ENCODE measurements at regions not wholly inside any gene's neighbourhood (a gene's known extent, or its start where the extent isn't known, plus 50 kb on each side); places are given as distances from the start of the nearest gene placed in this dataset.

- H3K27me3 ChIP-seq (ENCODE audit: control insufficient read depth in 3 of 3, insufficient read depth in 3 of 3, low read length in 3 of 3) = no peaks in the 10 kb centered on the region
- H3K27ac ChIP-seq (ENCODE audit: low read depth in 1 of 3, low read length in 2 of 3) = no peak overlapping the region
- 84 to 100% methylated on average over 2 of the region's 2 CpGs; no CpG with 5 or more reads in 1 of the 3 donors for WGBS, 3 donors
- DNase-seq (no peak), FAIRE-seq (no peak)
- H3K4me3 ChIP-seq (ENCODE audit: low read depth in 1 of 3, low read length in 3 of 3) = no peak overlapping the region
- no peaks in the 10 kb centered on the region for H3K9me3 ChIP-seq (ENCODE audit: control insufficient read depth in 2 of 2, insufficient read depth in 1 of 2, low read depth in 1 of 2, low read length in 1 of 2)
- no peaks in the 10 kb centered on the region for H3K4me1 ChIP-seq (ENCODE audit: control insufficient read depth in 3 of 3, insufficient read depth in 2 of 3, low read depth in 1 of 3, low read length in 2 of 3)
- H3K36me3 ChIP-seq (ENCODE audit: control insufficient read depth in 3 of 3, insufficient read depth in 2 of 3, low read depth in 1 of 3, low read length in 3 of 3) = no peaks in the 10 kb centered on the region
Measured at GRCh38 chrY:8065220-8065619, 1153.7 kb upstream of the AMELY start.

- Histone ChIP-seq H3K9me3 (ENCODE audit: control insufficient read depth in 2 of 2, insufficient read depth in 1 of 2, low read depth in 1 of 2, low read length in 1 of 2) (no peaks in the 10 kb centered on the region), H3K36me3 (ENCODE audit: control insufficient read depth in 3 of 3, insufficient read depth in 2 of 3, low read depth in 1 of 3, low read length in 3 of 3) (no peaks in the 10 kb centered on the region), H3K4me1 (ENCODE audit: control insufficient read depth in 3 of 3, insufficient read depth in 2 of 3, low read depth in 1 of 3, low read length in 2 of 3) (no peaks in the 10 kb centered on the region), H3K4me3 (ENCODE audit: low read depth in 1 of 3, low read length in 3 of 3) (no peak overlapping the region), H3K27ac (ENCODE audit: low read depth in 1 of 3, low read length in 2 of 3) (no peak overlapping the region), H3K27me3 (ENCODE audit: control insufficient read depth in 3 of 3, insufficient read depth in 3 of 3, low read length in 3 of 3) (no peaks in the 10 kb centered on the region)
- DNase-seq (no peak), FAIRE-seq (no peak)
- WGBS, 3 donors = 74 to 86% methylated on average over 4 of the region's 4 CpGs; no CpG with 5 or more reads in 1 of the 3 donors
Measured at GRCh38 chrY:8064500-8064899, 1152.9 kb upstream of the AMELY start.

GRCh38 chrY:8063973-8064372, 1152.4 kb upstream of the AMELY start:
- Histone ChIP-seq H3K27me3 (ENCODE audit: control insufficient read depth in 3 of 3, insufficient read depth in 3 of 3, low read length in 3 of 3) (no peaks in the 10 kb centered on the region), H3K4me1 (ENCODE audit: control insufficient read depth in 3 of 3, insufficient read depth in 2 of 3, low read depth in 1 of 3, low read length in 2 of 3) (no peaks in the 10 kb centered on the region), H3K36me3 (ENCODE audit: control insufficient read depth in 3 of 3, insufficient read depth in 2 of 3, low read depth in 1 of 3, low read length in 3 of 3) (no peaks in the 10 kb centered on the region), H3K27ac (ENCODE audit: low read depth in 1 of 3, low read length in 2 of 3) (no peak overlapping the region), H3K9me3 (ENCODE audit: control insufficient read depth in 2 of 2, insufficient read depth in 1 of 2, low read depth in 1 of 2, low read length in 1 of 2) (no peaks in the 10 kb centered on the region), H3K4me3 (ENCODE audit: low read depth in 1 of 3, low read length in 3 of 3) (no peak overlapping the region)
- FAIRE-seq = no peak
- 80 to 90% methylated on average over 2 of the region's 2 CpGs; no CpG with 5 or more reads in 1 of the 3 donors for WGBS, 3 donors
- no peak for DNase-seq

- Histone ChIP-seq H3K27ac (ENCODE audit: low read depth in 1 of 3, low read length in 2 of 3) (no peak overlapping the region), H3K4me1 (ENCODE audit: control insufficient read depth in 3 of 3, insufficient read depth in 2 of 3, low read depth in 1 of 3, low read length in 2 of 3) (no peaks in the 10 kb centered on the region), H3K36me3 (ENCODE audit: control insufficient read depth in 3 of 3, insufficient read depth in 2 of 3, low read depth in 1 of 3, low read length in 3 of 3) (no peaks in the 10 kb centered on the region), H3K4me3 (ENCODE audit: low read depth in 1 of 3, low read length in 3 of 3) (no peak overlapping the region), H3K27me3 (ENCODE audit: control insufficient read depth in 3 of 3, insufficient read depth in 3 of 3, low read length in 3 of 3) (no peaks in the 10 kb centered on the region), H3K9me3 (ENCODE audit: control insufficient read depth in 2 of 2, insufficient read depth in 1 of 2, low read depth in 1 of 2, low read length in 1 of 2) (no peaks in the 10 kb centered on the region)
- DNase-seq = no peak
- FAIRE-seq = no peak
- WGBS, 3 donors = 83 to 92% methylated on average over 2 of the region's 2 CpGs; no CpG with 5 or more reads in 1 of the 3 donors
Measured at GRCh38 chrY:8058613-8059012, 1147.1 kb upstream of the AMELY start.

GRCh38 chrY:8051340-8051739, 1139.8 kb upstream of the AMELY start:
- H3K27ac ChIP-seq (ENCODE audit: low read depth in 1 of 3, low read length in 2 of 3) = no peak overlapping the region
- 95 to 100% methylated on average over 1 of the region's 1 CpG; no CpG with 5 or more reads in 1 of the 3 donors for WGBS, 3 donors
- FAIRE-seq = no peak

GRCh38 chrY:8041238-8041637, 1129.7 kb upstream of the AMELY start:
- no peaks in the 10 kb centered on the region for H3K36me3 ChIP-seq (ENCODE audit: control insufficient read depth in 3 of 3, insufficient read depth in 2 of 3, low read depth in 1 of 3, low read length in 3 of 3)
- FAIRE-seq (no peak), DNase-seq (no peak)
- no peaks in the 10 kb centered on the region for H3K27me3 ChIP-seq (ENCODE audit: control insufficient read depth in 3 of 3, insufficient read depth in 3 of 3, low read length in 3 of 3)
- H3K4me1 ChIP-seq (ENCODE audit: control insufficient read depth in 3 of 3, insufficient read depth in 2 of 3, low read depth in 1 of 3, low read length in 2 of 3) = no peaks in the 10 kb centered on the region
- 0 to 55% methylated on average over 1 of the region's 1 CpG; no CpG with 5 or more reads in 1 of the 3 donors for WGBS, 3 donors
- H3K4me3 ChIP-seq (ENCODE audit: low read depth in 1 of 3, low read length in 3 of 3) = no peak overlapping the region
- H3K9me3 ChIP-seq (ENCODE audit: control insufficient read depth in 2 of 2, insufficient read depth in 1 of 2, low read depth in 1 of 2, low read length in 1 of 2) = no peaks in the 10 kb centered on the region
- no peak overlapping the region for H3K27ac ChIP-seq (ENCODE audit: low read depth in 1 of 3, low read length in 2 of 3)

More at GRCh38 chrY:8051340-8051739, 1139.8 kb upstream of the AMELY start:
- no peak for DNase-seq
- no peak overlapping the region for H3K4me3 ChIP-seq (ENCODE audit: low read depth in 1 of 3, low read length in 3 of 3)
- H3K4me1 ChIP-seq (ENCODE audit: control insufficient read depth in 3 of 3, insufficient read depth in 2 of 3, low read depth in 1 of 3, low read length in 2 of 3) = no peaks in the 10 kb centered on the region
- H3K36me3 ChIP-seq (ENCODE audit: control insufficient read depth in 3 of 3, insufficient read depth in 2 of 3, low read depth in 1 of 3, low read length in 3 of 3) = no peaks in the 10 kb centered on the region
- H3K27me3 ChIP-seq (ENCODE audit: control insufficient read depth in 3 of 3, insufficient read depth in 3 of 3, low read length in 3 of 3) = no peaks in the 10 kb centered on the region
- H3K9me3 ChIP-seq (ENCODE audit: control insufficient read depth in 2 of 2, insufficient read depth in 1 of 2, low read depth in 1 of 2, low read length in 1 of 2) = no peaks in the 10 kb centered on the region

GRCh38 chrY:8036563-8036962, 1125.0 kb upstream of the AMELY start:
- H3K4me3 ChIP-seq (ENCODE audit: low read depth in 1 of 3, low read length in 3 of 3) = no peak overlapping the region
- DNase-seq = no peak
- H3K36me3 ChIP-seq (ENCODE audit: control insufficient read depth in 3 of 3, insufficient read depth in 2 of 3, low read depth in 1 of 3, low read length in 3 of 3) = no peaks in the 10 kb centered on the region
- no peaks in the 10 kb centered on the region for H3K9me3 ChIP-seq (ENCODE audit: control insufficient read depth in 2 of 2, insufficient read depth in 1 of 2, low read depth in 1 of 2, low read length in 1 of 2)
- no peaks in the 10 kb centered on the region for H3K4me1 ChIP-seq (ENCODE audit: control insufficient read depth in 3 of 3, insufficient read depth in 2 of 3, low read depth in 1 of 3, low read length in 2 of 3)
- no peaks in the 10 kb centered on the region for H3K27me3 ChIP-seq (ENCODE audit: control insufficient read depth in 3 of 3, insufficient read depth in 3 of 3, low read length in 3 of 3)
- H3K27ac ChIP-seq (ENCODE audit: low read depth in 1 of 3, low read length in 2 of 3) = no peak overlapping the region
- no peak for FAIRE-seq

GRCh38 chrY:8035653-8036052, 1124.1 kb upstream of the AMELY start:
- Histone ChIP-seq H3K9me3 (ENCODE audit: control insufficient read depth in 2 of 2, insufficient read depth in 1 of 2, low read depth in 1 of 2, low read length in 1 of 2) (no peaks in the 10 kb centered on the region), H3K27me3 (ENCODE audit: control insufficient read depth in 3 of 3, insufficient read depth in 3 of 3, low read length in 3 of 3) (no peaks in the 10 kb centered on the region), H3K4me3 (ENCODE audit: low read depth in 1 of 3, low read length in 3 of 3) (no peak overlapping the region), H3K27ac (ENCODE audit: low read depth in 1 of 3, low read length in 2 of 3) (no peak overlapping the region), H3K4me1 (ENCODE audit: control insufficient read depth in 3 of 3, insufficient read depth in 2 of 3, low read depth in 1 of 3, low read length in 2 of 3) (no peaks in the 10 kb centered on the region), H3K36me3 (ENCODE audit: control insufficient read depth in 3 of 3, insufficient read depth in 2 of 3, low read depth in 1 of 3, low read length in 3 of 3) (no peaks in the 10 kb centered on the region)
- DNase-seq = no peak
- WGBS, 3 donors = 41 to 75% methylated on average over 2 of the region's 2 CpGs; no CpG with 5 or more reads in 1 of the 3 donors
- no peak for FAIRE-seq

- 71 to 91% methylated on average over 2 of the region's 2 CpGs; no CpG with 5 or more reads in 1 of the 3 donors for WGBS, 3 donors
- Histone ChIP-seq H3K9me3 (ENCODE audit: control insufficient read depth in 2 of 2, insufficient read depth in 1 of 2, low read depth in 1 of 2, low read length in 1 of 2) (no peaks in the 10 kb centered on the region), H3K36me3 (ENCODE audit: control insufficient read depth in 3 of 3, insufficient read depth in 2 of 3, low read depth in 1 of 3, low read length in 3 of 3) (no peaks in the 10 kb centered on the region), H3K4me3 (ENCODE audit: low read depth in 1 of 3, low read length in 3 of 3) (no peak overlapping the region), H3K27ac (ENCODE audit: low read depth in 1 of 3, low read length in 2 of 3) (no peak overlapping the region), H3K4me1 (ENCODE audit: control insufficient read depth in 3 of 3, insufficient read depth in 2 of 3, low read depth in 1 of 3, low read length in 2 of 3) (no peaks in the 10 kb centered on the region), H3K27me3 (ENCODE audit: control insufficient read depth in 3 of 3, insufficient read depth in 3 of 3, low read length in 3 of 3) (no peaks in the 10 kb centered on the region)
- FAIRE-seq = no peak
- DNase-seq = no peak
Measured at GRCh38 chrY:8034673-8035072, 1123.1 kb upstream of the AMELY start.
